HG03045 (cell line): ENCODE measurements at regions not wholly inside any gene's neighbourhood (a gene's known extent, or its start where the extent isn't known, plus 50 kb on each side); places are given as distances from the start of the nearest gene placed in this dataset.

Experiments
- ATAC-seq: cut with Tn5 transposase; IDR thresholded peaks from one replicate; pipeline ENCODE4 v1.9.1; 2021; ENCODE audit warnings: mild to moderate bottlenecking, moderate library complexity; ENCODE audit not compliant: unreplicated experiment

DNA sequence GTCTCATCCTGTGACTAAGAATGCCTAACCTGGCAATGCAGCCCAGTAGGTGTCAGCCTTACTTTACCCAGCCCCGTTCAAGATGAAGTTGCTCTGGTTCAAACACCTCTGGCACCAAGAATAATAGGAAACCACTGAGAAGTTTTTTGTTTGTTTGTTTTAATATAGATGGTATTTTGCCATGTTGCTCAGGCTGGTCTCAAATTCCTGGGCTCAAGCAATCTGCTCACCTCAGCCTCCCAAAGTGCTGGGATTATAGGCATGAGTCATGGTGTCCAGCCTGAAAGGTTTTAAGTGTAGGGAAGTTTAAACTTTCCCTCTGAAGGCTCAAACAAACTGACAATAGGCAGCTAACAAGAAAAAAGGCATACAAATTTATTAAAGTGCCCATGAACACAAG, 51.2 kb upstream of the ABCC4 start:
- ATAC-seq: no peak

DNA sequence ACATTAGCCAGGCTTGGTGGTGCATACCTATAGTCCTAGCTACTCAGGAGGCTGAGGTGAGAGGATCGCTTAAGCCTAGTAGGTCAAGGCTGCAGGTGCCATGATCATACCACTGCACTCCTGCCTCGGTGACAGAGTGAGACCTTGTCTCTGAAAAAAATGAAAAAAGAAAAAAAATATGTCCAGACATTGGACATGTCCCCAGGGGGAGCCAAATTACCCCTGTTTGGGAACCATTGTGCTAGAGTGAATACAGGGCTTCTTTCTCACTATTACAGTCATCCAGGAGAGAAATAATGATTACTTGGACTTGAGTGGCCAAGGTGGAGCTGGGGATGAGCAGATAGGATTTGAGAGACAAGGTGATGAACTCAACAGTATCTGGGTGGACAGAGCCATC, 52.9 kb upstream of the ABCC4 start:
- ATAC-seq: no peak

DNA sequence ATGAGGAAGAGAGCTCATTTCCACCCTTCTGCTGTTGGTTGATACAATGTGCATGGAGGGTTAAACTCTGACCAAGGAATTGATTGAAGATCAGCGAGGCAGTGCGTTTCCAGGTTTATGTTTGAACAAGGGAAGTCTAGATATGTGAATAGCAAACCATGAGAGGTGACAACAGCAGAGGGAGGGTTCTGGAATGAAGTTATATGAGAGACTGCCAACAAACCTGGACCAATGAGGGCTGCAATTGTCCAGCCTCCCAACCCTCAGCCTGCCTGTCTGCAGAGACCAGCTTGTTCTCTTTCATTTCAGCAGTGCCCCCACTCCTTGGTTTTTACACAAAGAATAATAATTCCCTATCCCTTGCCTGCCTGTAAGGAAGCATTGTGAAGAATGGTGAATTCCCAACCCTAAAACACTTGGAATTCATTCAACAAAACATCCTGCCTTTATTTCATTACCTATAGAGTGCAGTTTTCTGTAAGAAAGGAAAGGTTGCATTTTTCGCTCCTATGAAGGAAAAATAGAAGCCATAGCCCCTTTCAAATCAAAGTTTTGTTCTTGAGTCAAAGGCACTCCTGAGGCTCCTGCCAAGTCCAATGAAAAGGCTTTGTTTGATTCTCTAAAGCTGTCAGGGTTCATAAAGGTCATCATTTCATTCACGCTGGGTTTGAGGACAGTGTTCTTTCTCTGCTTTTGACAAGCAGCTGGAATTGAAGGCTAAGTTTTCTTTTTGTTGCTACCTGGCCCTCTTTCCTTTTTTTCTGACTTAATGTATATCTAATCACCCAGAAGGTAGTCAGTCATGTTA, 53.6 kb upstream of the ABCC4 start:
- no peak for ATAC-seq

DNA sequence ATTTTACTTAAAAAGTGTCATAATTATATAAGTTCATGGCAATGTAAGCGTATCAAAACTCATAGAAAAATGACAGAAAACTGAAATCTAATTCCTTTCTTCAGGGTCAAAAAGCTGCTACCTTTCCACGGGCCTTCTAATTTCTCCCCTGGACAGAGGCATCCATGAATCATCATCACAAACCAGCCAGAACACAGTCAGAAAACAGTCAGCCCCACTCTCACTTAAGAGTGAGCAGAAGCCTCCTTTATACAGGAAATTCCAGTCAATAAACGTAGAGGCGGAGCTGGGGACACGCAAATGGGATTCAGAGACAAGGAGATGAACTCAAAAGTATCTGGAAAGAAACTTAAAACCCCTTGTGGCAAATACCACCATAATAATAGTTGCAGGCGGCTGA, 54.2 kb upstream of the ABCC4 start:
- ATAC-seq: no peak

DNA sequence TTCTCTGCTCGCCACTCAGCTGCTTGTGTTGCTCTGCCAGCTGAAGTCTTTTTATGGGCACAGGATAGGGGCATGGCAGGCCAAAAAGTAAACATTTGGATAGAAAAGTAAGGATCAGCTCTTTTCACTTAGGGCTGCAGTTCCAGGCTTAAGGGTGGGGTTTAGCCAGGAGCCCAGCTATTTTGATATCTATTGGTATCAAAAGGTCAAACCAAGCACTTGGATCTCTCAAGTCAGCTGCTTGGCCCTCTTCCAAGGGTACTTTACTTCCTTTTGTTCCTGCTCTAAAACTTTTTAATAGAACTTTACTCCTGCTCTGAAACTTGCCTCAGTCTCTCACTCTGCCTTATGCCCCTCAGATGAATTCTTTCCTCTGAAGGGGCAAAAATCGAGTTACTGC, 55.7 kb upstream of the ABCC4 start:
- ATAC-seq: no peak

DNA sequence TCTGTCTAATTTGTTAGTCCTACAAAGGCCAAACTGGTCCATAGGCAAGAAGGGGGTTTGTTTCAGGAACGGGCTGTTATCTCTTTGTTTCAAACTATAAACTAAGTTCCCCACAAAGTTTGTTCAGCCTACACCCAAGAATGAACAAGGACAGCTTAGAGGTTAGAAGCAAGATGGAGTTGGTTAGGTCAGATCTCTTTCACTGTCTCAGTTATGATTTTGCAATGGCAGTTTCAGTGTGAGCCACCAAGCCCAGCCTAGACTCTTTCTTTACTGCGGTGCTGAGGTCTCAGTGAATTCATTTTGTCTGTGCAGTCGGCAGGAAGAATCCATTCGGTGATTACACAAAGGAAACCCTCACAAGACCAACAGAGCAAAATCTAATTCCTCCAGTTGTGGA, 56.6 kb upstream of the ABCC4 start:
- ATAC-seq: no peak

DNA sequence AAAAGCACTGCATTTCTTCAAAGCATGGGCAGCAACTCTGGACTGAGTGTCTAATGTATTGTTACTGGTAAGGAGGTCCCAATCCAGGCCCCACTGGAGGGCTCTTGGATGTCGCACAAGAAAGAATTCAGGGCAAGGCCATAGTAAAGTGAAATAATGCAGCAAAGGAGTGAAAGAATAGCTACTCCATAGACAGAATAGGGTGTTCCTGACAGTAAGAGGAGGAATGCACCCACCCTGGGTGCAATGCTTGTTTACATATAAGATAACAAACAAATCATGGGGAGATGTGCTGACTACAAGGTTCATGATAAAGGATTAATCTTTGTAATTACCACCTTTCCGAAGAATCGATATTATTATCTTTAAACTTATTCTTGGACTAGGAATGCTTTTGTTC, 58.8 kb upstream of the ABCC4 start:
- ATAC-seq: no peak

DNA sequence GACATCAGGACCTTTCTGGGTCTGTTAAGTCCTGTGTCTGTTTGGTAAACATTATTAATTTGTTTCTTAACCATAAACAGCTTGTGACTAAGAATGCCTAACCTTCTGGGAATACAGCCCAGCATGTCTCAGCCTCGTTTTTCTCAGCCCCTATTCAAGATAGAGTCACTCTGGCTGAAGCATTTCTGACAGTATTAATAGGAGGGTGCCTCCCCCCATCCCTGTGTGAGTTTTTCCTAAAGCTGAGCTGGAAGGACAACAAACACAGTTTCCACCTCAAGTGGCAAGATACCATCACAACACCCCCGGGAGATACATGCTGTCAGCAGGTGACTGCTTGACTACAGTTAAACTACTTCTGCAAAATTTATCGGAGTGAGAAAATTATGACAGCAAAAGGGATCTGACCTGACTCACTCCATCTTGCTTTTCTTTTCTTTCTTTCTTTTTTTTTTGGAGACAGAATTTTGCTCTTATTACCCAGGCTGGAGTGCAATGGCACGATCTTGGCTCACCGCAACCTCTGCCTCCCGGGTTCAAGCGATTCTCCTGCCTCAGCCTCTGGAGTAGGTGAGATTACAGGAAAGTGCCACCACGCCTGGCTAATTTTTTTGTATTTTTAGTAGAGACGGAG, 59.3 kb upstream of the ABCC4 start:
- ATAC-seq: no peak

DNA sequence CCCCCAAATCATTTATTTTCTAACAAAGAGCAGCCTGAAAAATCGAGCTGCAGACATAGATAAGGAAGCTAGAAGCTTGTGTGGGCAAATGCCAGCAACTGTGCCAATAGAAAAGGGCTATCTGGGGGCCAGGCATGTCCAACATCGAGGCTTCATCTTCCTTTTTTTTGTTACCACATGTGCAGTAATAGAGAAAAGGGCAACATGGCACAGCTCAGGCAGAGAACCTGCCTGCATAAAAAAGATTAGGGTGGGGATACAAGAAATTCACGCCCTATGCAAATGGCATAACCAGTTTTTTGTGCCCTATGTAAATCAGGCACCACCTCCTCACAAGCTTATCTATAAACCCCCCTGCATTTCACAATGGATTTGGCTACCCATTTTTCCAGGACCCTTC, 60.4 kb upstream of the ABCC4 start:
- no peak for ATAC-seq

DNA sequence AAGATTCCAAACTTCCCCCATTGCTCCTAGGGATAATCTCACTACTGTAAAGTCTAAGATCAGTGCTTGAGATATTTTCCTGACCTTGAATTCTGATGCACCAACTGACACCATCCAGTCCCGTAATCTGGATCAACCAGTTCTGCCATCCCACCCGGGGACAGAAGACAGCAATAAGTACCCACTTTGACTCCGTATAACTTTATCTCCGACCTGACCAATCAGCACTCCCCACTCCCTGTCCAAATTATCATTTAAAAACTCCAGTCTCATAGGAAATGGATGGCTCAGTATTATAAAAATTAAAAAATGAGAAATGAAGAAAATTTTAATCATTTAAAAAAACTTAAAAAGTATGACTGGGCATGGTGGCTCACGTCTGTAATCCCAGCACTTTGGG, 61.4 kb upstream of the ABCC4 start:
- ATAC-seq: no peak

DNA sequence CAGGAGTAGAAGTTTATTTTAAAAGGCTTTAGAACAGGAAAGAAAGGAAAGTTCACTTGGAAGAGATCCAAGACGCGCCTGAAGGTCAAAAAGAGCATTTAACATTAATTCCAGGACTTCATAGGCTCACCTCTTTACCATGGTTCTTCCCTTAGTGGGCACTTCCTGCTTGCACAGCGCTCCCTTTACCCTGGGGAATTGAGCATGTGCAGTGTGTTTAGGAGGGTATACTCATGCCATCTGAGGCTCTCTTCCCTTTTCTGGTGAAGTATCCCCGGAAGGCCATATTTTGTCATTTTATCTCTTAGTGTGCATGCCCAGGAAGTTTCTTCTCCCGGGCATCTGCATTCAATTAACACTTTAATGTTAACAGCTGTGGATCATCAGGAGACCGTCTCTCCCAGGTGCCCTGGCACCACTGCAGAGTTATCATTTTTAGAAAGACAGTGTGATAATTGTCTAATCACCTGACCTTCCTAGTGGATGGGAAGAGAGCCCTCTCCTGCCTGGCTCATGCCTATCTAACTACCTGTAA, 66.1 kb upstream of the ABCC4 start:
- ATAC-seq: no peak

DNA sequence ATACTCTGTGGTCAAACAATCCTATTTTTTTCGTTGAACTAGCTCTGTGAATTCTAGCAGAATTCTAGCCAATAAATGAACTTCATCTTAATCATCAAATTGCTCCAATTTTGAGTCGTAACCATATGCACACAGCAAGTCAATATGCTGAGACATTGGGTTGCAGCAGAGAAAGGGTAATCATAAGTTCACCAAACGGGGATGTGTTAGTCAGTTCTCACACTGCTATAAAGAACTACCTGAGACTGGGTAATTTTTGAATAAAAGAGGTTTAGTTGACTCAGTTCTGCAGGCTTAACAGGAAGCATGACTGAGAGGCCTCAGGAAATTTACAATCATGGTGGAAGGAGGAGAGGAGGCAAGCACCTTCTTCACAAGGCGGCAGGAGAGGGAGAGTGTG, 67.7 kb upstream of the ABCC4 start:
- no peak for ATAC-seq

DNA sequence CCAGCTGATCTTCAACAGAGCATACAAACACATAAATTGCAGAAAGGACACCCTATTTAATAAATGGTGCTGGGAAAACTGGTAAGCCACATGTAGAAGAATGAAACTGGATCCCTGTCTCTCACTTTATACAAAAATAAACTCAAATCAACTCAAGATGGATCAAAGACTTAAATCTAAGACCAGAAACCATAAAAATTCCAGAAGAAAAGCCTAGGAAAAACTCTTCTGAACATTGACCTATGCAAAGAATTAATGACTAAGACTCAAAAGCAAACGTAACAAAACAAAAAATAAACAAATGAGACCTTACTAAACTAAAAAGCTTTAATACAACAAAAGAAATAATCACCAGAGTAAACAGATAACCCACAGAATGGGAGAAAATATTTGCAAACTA, 74.5 kb upstream of the ABCC4 start:
- no peak for ATAC-seq

DNA sequence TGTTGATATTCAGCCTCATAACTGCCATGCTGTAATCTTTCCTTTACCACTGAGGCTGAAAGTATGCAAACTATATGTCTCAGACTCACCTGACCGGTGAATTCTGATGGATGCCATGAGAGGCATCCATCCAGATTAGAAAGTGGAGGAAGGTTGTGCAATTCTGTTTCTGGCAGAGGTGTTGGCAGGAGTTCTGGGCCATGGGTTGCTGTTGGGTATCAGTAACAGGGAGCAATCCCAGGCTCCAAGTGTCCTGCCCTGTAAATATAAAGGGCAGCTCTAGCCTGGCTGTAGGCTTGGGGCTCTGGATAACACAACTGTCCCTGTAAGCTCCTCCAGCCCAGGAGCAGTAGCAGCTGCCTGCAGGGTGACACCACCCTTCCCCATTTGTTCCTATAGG, 77.4 kb upstream of the ABCC4 start:
- ATAC-seq: no peak

DNA sequence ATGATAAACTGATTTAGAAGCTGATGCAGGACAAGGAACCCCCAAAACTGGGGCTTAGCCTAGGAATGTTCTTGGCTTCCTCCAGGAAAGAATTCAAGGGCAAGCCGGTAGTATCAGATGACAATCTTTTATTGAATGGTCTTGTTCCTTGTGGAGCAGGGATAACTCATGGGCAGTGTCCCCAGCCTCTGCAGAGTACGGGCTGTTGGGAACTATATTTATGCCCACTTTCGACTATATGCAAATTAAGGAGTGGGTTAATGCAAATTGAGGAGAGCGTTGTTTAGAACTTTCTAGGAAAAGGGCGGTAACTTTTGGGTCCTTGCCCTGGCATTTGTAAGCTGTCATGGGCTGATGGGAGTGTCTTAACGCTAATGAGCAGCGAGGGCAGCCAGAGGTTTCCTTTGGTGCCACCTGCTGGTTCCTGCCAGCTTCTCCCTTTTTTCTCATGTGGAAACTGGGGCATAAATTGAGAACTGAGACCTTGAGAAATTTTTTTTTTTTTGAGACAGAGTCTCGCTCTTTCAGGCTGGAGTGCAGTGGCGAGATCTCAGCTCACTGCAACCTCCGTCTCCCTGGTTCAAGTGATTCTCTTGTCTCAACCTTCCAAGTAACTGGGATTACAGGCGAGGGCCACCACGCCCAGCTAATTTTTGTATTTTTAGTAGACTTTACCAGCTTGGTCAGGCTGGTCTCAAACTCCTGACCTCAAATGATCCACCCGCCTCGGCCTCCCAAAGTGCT, 79.4 kb upstream of the ABCC4 start:
- peak; percentile 92 for ATAC-seq

DNA sequence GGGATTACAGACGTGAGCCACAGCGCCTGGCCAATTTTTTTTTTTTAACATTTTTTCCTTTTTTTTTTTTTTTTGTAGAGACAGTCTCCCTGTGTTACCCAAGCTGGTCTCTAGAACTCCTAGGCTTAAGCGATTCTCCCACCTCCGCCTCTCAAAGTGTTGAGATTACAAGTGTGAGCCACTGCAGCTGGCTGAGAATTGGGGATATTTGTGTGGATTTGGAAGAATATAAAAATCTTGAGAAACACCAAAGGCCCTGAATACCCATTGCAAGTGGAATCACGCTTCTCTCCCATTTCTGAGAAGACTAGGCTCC, 79.9 kb upstream of the ABCC4 start:
- ATAC-seq: no peak

DNA sequence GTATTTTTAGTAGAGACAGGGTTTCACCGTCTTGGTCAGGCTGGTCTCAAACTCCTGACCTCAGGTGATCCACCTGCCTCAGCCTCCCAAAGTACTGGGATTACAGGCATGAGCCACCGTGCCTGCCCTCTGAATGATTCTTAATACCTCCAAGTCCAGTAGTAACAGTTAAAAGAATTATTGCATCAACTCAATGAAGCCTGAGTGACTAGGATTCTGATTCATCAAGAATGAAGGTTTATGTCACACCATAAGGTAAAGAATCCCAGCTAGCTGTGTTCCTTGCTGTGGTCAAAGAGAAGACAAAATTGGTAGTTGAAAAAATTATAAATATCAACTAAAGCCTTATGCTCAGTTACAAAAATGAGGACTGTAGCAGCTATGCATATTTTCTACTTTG, 81.2 kb upstream of the ABCC4 start:
- no peak for ATAC-seq

DNA sequence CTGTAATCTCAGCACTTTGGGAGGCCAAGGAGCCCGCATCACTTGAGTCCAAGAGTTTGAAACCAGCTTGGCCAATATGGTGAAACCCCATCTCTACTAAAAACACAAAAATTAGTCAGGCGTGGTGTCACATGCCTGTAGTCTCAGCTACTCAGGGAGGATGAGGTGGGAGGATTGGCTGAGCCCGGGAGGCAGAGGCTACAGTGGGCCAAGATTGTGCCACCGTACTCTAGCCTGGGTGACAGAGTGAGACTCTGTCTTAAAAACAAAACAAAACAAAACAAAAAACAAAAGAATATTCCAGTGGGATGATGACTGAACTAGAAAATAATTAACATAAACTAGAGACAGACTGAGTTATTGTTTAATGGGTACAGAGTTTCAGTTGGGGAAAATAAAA, 81.7 kb upstream of the ABCC4 start:
- ATAC-seq: no peak

DNA sequence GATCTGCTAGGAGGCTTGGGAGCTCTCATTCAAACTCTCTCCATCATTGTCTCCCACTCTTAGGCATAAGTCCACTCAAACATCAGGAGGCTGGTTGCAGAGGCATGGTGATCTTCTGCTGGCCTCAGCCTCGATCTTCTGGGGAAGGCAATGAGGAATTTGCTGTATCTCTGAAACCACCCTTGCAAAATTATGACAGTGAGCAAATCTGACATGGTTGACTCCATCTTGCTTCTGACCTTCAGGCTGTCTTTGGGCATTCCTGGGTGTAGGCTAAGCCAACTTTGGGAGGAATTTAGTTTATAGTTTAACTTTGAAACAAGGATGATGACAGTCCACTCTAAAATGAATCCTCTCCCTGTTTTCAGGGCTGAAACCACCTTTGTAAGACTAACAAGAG, 84.1 kb upstream of the ABCC4 start:
- no peak for ATAC-seq

DNA sequence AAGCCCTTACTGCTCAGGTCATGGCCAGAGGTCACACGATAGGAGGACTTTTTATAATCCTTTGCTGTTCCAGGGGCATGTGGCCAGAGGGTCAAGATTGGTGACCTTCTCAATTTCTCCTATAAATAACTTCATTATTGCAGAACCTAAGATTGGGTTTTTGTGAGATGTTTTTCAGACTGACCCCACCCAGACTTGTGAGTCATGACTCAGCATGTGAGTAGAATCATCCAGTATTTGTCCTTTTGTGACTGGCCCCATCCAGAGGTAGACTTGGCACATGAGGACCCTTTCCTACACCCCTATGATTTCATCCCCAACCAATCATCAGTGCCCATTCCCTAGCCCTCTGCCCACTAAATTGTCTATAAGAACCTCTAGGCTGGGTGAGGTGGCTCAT, 84.5 kb upstream of the ABCC4 start:
- ATAC-seq: no peak

DNA sequence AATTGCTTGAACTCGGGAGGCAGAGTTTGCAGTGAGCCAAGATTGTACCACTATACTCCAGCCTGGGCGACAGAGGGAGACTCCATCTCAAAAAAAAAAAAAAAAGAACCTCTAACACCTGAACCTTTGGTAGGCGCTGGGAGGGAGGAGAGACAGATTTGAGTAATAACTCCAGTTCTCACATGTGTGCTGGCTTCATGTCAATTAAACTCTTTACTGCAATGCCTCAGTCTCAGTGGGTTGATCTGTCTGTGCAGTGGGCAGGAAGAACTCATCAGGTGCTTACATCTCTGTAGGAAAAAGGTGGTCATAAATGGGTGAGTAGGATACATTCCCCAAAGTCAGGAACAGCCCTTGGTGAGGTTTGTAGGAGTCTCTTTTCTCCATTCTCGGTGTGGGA, 85.1 kb upstream of the ABCC4 start:
- ATAC-seq: no peak

DNA sequence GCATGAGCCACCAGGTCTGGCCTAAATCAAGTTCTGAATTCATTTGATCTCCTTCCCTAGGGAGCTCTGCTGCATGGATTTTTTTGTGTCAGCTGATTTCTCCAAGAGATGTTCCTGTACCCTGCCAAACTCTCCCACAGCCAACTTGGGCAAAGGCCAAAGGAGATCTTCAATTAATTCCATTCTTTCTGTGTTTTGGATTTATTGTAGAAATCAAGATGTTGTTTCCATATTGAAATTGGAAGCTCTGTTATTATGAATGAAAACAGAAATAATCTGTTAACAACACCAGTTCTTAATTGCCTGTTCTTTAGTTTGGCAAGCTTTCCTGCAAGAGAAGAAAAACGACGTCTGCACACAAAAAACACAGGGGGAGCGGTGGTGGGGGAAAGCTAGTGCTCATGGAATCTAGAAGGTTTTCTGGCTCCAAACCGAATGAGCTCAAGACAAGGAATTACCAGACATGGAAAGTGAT, 86.5 kb upstream of the ABCC4 start:
- ATAC-seq: no peak
